ENCODE measurements at regions not wholly inside any gene's neighbourhood (a gene's known extent, or its start where the extent isn't known, plus 50 kb on each side); places are given as distances from the start of the nearest gene placed in this dataset.

- H3K9me3 ChIP-seq = no peaks in the 10 kb centered on the region
- DNase-seq = no peak
- intact Hi-C loops (cut with DNase I; ENCODE audit: low total_unique reads) = no loop called here
- no peak for TF ChIP-seq CTCF (IDR thresholded peaks at IDR 0.05)
- no peak for TF ChIP-seq POLR2A (IDR thresholded peaks at IDR 0.05)
- H3K36me3 ChIP-seq = no peaks in the 10 kb centered on the region
- H3K27me3 ChIP-seq = no peaks in the 10 kb centered on the region
- no peaks in the 10 kb centered on the region for H3K4me1 ChIP-seq
- no peak overlapping the region for H3K27ac ChIP-seq
- no peak overlapping the region for H3K4me3 ChIP-seq
These were observed 194.3 kb upstream of the ERBB4 start for GRCh38 chr2:212732860-212733259.

GRCh38 chr2:212730994-212731393 is 192.4 kb upstream of the ERBB4 start:
- Histone ChIP-seq H3K27ac (no peak overlapping the region), H3K9me3 (no peaks in the 10 kb centered on the region), H3K4me1 (no peaks in the 10 kb centered on the region), H3K4me3 (no peak overlapping the region), H3K27me3 (no peaks in the 10 kb centered on the region), H3K36me3 (no peaks in the 10 kb centered on the region)
- intact Hi-C loops (cut with DNase I; ENCODE audit: low total_unique reads) = no loop called here
- DNase-seq = no peak
- TF ChIP-seq CTCF (IDR thresholded peaks at IDR 0.05) (no peak), POLR2A (IDR thresholded peaks at IDR 0.05) (no peak)

DNA sequence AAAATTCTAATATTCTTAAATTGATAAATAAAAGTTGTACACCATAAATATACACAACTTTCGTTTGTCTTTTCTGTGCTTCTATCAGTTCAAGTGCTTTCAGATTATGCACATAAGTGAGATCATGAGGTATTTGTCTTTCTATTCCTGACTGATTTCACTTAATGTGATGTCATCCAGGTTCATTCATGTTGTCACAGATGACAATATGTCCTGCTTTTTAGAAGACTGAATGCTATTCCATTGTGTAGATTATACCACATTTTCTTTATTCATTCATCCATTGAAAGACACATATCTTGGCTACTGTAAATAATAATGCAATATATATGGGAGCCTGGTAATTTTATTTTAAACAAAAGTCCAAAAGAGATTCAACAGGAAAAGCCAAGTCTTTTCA is 190.1 kb upstream of the ERBB4 start:
- H3K4me3 ChIP-seq = no peak overlapping the region
- intact Hi-C loops (cut with DNase I; ENCODE audit: low total_unique reads) = no loop called here
- no peaks in the 10 kb centered on the region for H3K9me3 ChIP-seq
- H3K27ac ChIP-seq = no peak overlapping the region
- no peaks in the 10 kb centered on the region for H3K4me1 ChIP-seq
- DNase-seq = no peak
- TF ChIP-seq CTCF (IDR thresholded peaks at IDR 0.05) = no peak
- TF ChIP-seq POLR2A (IDR thresholded peaks at IDR 0.05) = no peak
- H3K27me3 ChIP-seq = no peaks in the 10 kb centered on the region
- no peaks in the 10 kb centered on the region for H3K36me3 ChIP-seq

DNA sequence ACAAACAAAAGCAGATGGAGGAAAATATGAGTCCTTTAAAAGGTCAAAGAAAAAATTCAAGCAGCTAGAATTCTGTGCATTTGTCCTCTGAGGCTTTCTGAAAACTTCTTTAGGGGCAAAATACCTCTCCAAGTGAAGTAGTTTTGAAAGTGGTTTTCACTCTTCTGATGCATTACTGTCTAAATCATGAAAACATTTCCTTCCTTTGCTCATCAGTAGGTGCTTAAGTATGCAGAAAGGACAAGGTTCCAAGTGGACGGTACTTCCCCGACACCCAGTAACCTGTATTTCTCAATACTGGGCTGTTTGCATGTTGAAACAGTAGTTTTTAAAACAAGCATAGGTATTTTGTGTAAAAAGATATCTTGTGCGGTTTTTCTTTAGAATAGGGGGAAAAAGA is 189.1 kb upstream of the ERBB4 start:
- H3K27ac ChIP-seq = no peak overlapping the region
- no peaks in the 10 kb centered on the region for H3K27me3 ChIP-seq
- no peak overlapping the region for H3K4me3 ChIP-seq
- intact Hi-C loops (cut with DNase I; ENCODE audit: low total_unique reads) = loop anchor here (1.0 kb wide), 1 partner anchor 22 kb away; no protein-coding TSS in a partner anchor
- no peaks in the 10 kb centered on the region for H3K4me1 ChIP-seq
- H3K36me3 ChIP-seq = no peaks in the 10 kb centered on the region
- no peaks in the 10 kb centered on the region for H3K9me3 ChIP-seq
- DNase-seq = no peak
- TF ChIP-seq CTCF (IDR thresholded peaks at IDR 0.05) (no peak), POLR2A (IDR thresholded peaks at IDR 0.05) (no peak)

DNA sequence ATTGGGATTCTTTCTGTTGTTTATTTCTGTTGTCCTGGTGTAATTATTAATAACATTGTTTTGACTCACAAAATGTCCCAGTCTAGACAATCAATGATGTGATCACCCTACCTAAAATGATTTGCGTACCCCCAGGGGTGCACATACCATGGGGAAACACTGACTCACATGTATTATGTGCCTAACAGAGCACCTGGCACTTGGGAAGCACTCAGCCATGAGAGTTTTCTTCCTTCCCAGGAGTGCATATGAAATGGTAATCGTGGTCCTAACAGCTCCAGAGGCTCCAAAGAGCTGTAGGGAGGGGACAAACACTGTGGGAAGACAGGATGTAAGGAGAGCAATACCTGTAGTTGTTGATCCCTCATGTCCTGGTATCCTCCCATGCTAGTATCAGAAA is 187.8 kb upstream of the ERBB4 start:
- Histone ChIP-seq H3K27ac (no peak overlapping the region), H3K4me1 (no peaks in the 10 kb centered on the region)

More for the DNA sequence above, 187.8 kb upstream of the ERBB4 start:
- no peak for TF ChIP-seq POLR2A (IDR thresholded peaks at IDR 0.05)
- no peak for TF ChIP-seq CTCF (IDR thresholded peaks at IDR 0.05)
- Histone ChIP-seq H3K9me3 (no peaks in the 10 kb centered on the region), H3K4me3 (no peak overlapping the region), H3K36me3 (no peaks in the 10 kb centered on the region), H3K27me3 (no peaks in the 10 kb centered on the region)
- intact Hi-C loops (cut with DNase I; ENCODE audit: low total_unique reads) = no loop called here
- DNase-seq = no peak
